ENCODE measurements at regions not wholly inside any gene's neighbourhood (a gene's known extent, or its start where the extent isn't known, plus 50 kb on each side); places are given as distances from the start of the nearest gene placed in this dataset.

- no peak for TF ChIP-seq CTCF (IDR thresholded peaks at IDR 0.05)
- no peak for TF ChIP-seq POLR2A (IDR thresholded peaks at IDR 0.05)
Observed at GRCh38 chr6:23435126-23435525, 690.9 kb upstream of the NRSN1 start.

Data from thyroid gland (tissue), 4 donors.